Nephron progenitor cell (in vitro differentiated cells): ENCODE measurements at regions not wholly inside any gene's neighbourhood (a gene's known extent, or its start where the extent isn't known, plus 50 kb on each side); places are given as distances from the start of the nearest gene placed in this dataset.

Experiments
- DNase-seq: peaks from one replicate; pipeline ENCODE4 v3.0.0; 2021
- H3K27ac Mint-ChIP-seq: 2 replicates; pipeline ENCODE4 v1.8.0; 2021; ENCODE audit warnings: mild to moderate bottlenecking, moderate library complexity, mixed read lengths
- H3K27me3 Mint-ChIP-seq: 2 replicates; pipeline ENCODE4 v1.8.0; 2021; ENCODE audit warnings: mild to moderate bottlenecking, low read depth, mixed read lengths; ENCODE audit not compliant: poor library complexity
- H3K36me3 Mint-ChIP-seq: 2 replicates; pipeline ENCODE4 v1.8.0; 2021; ENCODE audit warnings: low read depth, mixed read lengths
- H3K4me1 Mint-ChIP-seq: 2 replicates; pipeline ENCODE4 v1.8.0; 2021; ENCODE audit warnings: mixed read lengths
- H3K4me3 Mint-ChIP-seq: 2 replicates; pipeline ENCODE4 v1.8.0; 2021; ENCODE audit warnings: mild to moderate bottlenecking, moderate library complexity, mixed read lengths
- H3K9me3 Mint-ChIP-seq: 2 replicates; pipeline ENCODE4 v1.8.0; 2021; ENCODE audit warnings: mild to moderate bottlenecking, moderate library complexity, mixed read lengths
- CTCF ChIP-seq: fragments of 200-600 bp; sonication (generic); IDR thresholded peaks from 2 replicates; pipeline ENCODE4 v1.5.0; 2021; ENCODE audit warnings: antibody characterized with exemption

GRCh38 chr2:38148501-38148900, 72.5 kb upstream of the CYP1B1 start:
- no peaks in the 10 kb centered on the region for H3K4me1 Mint-ChIP-seq
- no peak for DNase-seq
- H3K27ac Mint-ChIP-seq: no peak overlapping the region
- no peak overlapping the region for H3K4me3 Mint-ChIP-seq
- no peaks in the 10 kb centered on the region for H3K36me3 Mint-ChIP-seq
- no peak for TF ChIP-seq CTCF
- H3K27me3 Mint-ChIP-seq: no peaks in the 10 kb centered on the region
- H3K9me3 Mint-ChIP-seq: peaks cover 6% of the 10 kb centered on the region

DNA sequence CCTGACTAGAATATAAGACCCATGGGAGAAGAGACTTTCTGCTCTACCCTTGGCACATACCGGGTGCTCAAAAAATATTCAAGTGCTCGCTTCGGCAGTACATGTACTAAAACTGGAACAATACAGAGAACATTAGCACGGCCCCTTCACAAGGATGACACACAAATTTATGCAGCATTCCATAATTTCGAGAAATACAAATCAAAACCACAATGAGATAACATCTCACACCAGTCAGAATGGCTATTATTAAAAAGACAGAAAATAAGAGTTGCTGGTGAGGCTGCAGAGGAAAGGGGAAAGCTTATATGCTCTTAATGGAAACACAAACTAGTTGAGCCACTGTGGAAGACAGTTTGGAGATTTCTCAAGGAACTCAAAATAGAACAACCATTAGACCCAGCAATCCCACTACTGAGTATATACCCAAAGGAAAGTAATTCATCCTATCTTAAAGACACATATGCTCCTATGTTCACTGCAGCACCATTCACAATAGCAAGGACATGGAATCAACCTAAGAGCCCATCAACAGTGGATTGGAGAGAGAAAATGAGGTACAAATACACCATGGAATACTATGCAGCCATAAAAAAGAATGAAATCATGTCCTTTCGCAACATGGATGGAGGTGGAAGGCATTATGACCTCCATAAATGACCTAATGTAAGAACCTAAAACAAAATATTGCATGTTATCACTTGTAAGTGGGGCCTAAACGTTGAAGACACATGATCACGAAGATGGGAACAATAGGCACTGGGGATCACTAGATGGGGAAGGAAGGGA, 71.6 kb upstream of the CYP1B1 start:
- Mint-ChIP-seq H3K27ac (peak overlapping the region; percentile 98), H3K36me3 (no peaks in the 10 kb centered on the region), H3K27me3 (no peaks in the 10 kb centered on the region), H3K9me3 (peaks cover 6% of the 10 kb centered on the region), H3K4me3 (peak overlapping the region; percentile 17), H3K4me1 (no peaks in the 10 kb centered on the region)
- DNase-seq: no peak
- no peak for TF ChIP-seq CTCF

DNA sequence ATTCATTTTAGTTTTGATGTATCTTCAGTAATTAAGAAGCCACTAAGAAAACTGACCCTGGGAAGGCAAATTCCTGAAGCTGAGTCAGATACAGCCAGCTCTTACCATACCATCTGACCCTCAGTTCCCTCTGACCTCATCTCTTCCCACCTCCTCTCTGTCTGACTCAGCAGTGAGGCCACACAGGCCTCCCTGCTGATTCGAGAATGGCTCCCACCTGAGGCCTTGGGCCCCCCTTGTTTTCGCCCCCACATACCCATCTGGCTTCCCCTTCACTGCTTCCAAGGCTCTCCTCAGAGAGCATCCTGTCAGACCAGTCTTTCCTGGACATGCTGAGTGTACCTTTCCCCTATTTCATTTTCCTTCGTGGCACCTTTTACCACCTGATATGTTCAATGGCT, 71.0 kb upstream of the CYP1B1 start:
- no peaks in the 10 kb centered on the region for H3K4me1 Mint-ChIP-seq
- H3K27me3 Mint-ChIP-seq: no peaks in the 10 kb centered on the region
- H3K36me3 Mint-ChIP-seq: no peaks in the 10 kb centered on the region
- peaks cover 6% of the 10 kb centered on the region for H3K9me3 Mint-ChIP-seq
- TF ChIP-seq CTCF: no peak
- H3K4me3 Mint-ChIP-seq: peak overlapping the region; percentile 17
- H3K27ac Mint-ChIP-seq: peak overlapping the region; percentile 98
- no peak for DNase-seq

- peak overlapping the region; percentile 17 for H3K4me3 Mint-ChIP-seq
- H3K27ac Mint-ChIP-seq: peak overlapping the region; percentile 98
- peak; percentile 10 for DNase-seq
- H3K9me3 Mint-ChIP-seq: peaks cover 6% of the 10 kb centered on the region
- no peaks in the 10 kb centered on the region for H3K36me3 Mint-ChIP-seq
- TF ChIP-seq CTCF: no peak
- H3K4me1 Mint-ChIP-seq: no peaks in the 10 kb centered on the region
- no peaks in the 10 kb centered on the region for H3K27me3 Mint-ChIP-seq
Measured at GRCh38 chr2:38146275-38146906, 70.4 kb upstream of the CYP1B1 start.

- no peak overlapping the region for H3K27ac Mint-ChIP-seq
- no peaks in the 10 kb centered on the region for H3K36me3 Mint-ChIP-seq
- DNase-seq: no peak
- no peaks in the 10 kb centered on the region for H3K4me1 Mint-ChIP-seq
- no peak for TF ChIP-seq CTCF
- H3K27me3 Mint-ChIP-seq: no peaks in the 10 kb centered on the region
- peaks cover 6% of the 10 kb centered on the region for H3K9me3 Mint-ChIP-seq
- H3K4me3 Mint-ChIP-seq: no peak overlapping the region
Measured at GRCh38 chr2:38145236-38145635, 69.3 kb upstream of the CYP1B1 start.

DNA sequence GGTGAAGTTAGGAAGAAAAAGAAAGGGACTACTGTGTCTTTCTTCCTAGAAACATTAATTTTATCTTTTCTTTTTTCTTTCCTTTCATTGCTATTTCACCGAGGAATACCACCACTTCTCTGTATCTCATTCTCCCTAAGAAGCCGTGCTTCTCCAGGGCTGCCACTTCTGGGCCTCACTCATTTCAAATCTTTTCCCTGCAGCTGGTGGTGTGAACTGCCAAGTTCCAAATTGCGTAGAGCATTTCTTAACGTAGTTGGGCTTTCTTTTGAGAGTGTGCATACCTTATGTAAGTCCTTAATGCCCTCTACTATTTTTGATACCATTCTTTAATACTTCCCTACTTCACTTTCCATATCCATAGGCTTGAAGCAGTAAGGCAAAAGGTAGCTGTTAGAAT, 66.7 kb upstream of the CYP1B1 start:
- TF ChIP-seq CTCF: no peak
- H3K4me3 Mint-ChIP-seq: no peak overlapping the region
- H3K27ac Mint-ChIP-seq: no peak overlapping the region
- no peaks in the 10 kb centered on the region for H3K27me3 Mint-ChIP-seq
- DNase-seq: no peak
- H3K9me3 Mint-ChIP-seq: peaks cover 20% of the 10 kb centered on the region
- no peaks in the 10 kb centered on the region for H3K4me1 Mint-ChIP-seq
- H3K36me3 Mint-ChIP-seq: no peaks in the 10 kb centered on the region
